SK-N-MC (cell line): ENCODE measurements at regions not wholly inside any gene's neighbourhood (a gene's known extent, or its start where the extent isn't known, plus 50 kb on each side); places are given as distances from the start of the nearest gene placed in this dataset.
A peak's percentile ranks its signal among the peaks of the same experiment; 100 is the strongest.

Experiments
- DNase-seq: peaks from one replicate; pipeline ENCODE4 v3.0.0-alpha.2; 2011; ENCODE audit warnings: low read depth, low spot score
- H3K27ac ChIP-seq: fragments of 200-600 bp; sonication (generic); 2 replicates; pipeline ENCODE4 v1.5.1; 2016; ENCODE audit warnings: mixed run types
- H3K36me3 ChIP-seq: fragments of 200-600 bp; sonication (generic); 2 replicates; pipeline ENCODE4 v1.6.1; 2017; ENCODE audit warnings: antibody characterized with exemption, low read length, mixed read lengths; ENCODE audit not compliant: insufficient read depth
- H3K4me3 ChIP-seq: fragments of 200-600 bp; sonication (generic); 2 replicates; pipeline ENCODE4 v1.5.1; 2016
- H3K9ac ChIP-seq: fragments of 200-600 bp; sonication (generic); 2 replicates; pipeline ENCODE4 v1.8.0; 2017; ENCODE audit warnings: mixed run types, mixed read lengths; ENCODE audit not compliant: insufficient read length
- H3K9me3 ChIP-seq: fragments of 200-600 bp; sonication (generic); 2 replicates; pipeline ENCODE4 v1.6.1; 2017; ENCODE audit warnings: low read depth, mild to moderate bottlenecking, antibody characterized with exemption, low read length, moderate library complexity, mixed read lengths
- EZH2 ChIP-seq: fragments of 200-600 bp; sonication (generic); IDR thresholded peaks from one replicate; pipeline ENCODE4 v1.6.1; 2017; ENCODE audit warnings: antibody characterized with exemption
- FOXP2 ChIP-seq: optimal IDR thresholded peaks from 2 replicates; pipeline ENCODE3; 2011; ENCODE audit warnings: mild to moderate bottlenecking, moderate library complexity; ENCODE audit not compliant: insufficient read depth; ENCODE audit errors: extremely low read length, control extremely low read depth
- POLR2AphosphoS5 ChIP-seq: IDR thresholded peaks from 2 replicates; pipeline ENCODE4 v1.6.1; 2012; ENCODE audit warnings: mild to moderate bottlenecking, low read depth, low read length, borderline replicate concordance

DNA sequence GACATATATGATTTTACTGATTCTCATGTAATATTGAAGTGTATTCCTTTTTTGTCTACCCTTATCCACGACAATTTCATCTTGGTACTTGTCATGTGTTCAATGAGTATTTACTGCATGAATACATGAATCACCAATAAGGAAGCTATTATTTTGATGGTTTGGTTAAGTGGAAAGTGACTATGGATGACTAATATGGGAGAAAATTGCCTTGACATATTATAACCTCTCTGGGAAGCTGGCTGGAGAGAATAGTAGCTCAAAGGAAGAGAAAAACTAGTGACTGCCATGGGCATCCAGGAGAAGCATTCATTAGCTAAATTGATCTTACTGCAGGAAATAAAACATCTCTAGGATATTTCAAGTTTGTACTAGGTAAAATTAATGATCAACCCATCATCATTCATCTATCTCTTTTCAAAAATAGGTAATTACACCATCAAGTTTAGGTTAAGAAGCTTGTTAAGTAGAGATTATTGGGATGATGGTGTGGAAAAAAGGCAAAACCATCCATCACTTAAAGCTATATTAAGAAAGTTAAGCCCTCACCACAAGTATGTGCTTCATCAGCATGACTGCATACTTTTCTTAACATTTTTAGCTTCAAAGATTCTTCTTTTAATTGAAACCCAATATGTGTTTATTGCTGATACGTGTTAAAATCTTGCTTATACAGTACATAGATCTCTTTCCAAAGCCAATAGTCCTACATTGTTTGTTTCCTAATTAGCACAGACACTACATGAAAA, 455.2 kb upstream of the ARPP21 start:
- DNase-seq, result no peak
- no peak overlapping the region for H3K4me3 ChIP-seq
- no peaks in the 10 kb centered on the region for H3K9me3 ChIP-seq
- peak overlapping the region; percentile 71 for H3K27ac ChIP-seq
- H3K9ac ChIP-seq, result no peak overlapping the region
- H3K36me3 ChIP-seq, result no peaks in the 10 kb centered on the region
- TF ChIP-seq EZH2, result no peak
- TF ChIP-seq POLR2AphosphoS5, result no peak
- no peak for TF ChIP-seq FOXP2

DNA sequence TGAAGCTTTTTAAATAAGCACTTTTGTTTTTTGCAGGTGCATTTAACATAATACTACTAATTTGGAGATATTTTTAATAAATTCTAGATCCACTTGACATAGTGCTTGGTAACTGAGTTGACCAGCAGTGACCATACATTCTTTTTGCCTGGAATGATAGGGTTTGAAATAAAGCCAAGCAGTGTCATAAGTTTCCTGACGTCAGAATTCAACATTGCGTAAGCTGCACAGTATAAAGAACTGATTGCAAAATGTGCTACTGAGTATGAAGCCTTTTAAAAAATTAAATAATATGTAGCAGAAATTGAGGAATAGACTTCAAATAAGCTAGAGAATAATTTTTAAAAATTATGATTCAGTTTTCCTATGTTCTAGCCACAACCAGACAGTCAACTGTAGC, 454.6 kb upstream of the ARPP21 start:
- Histone ChIP-seq H3K27ac (peak overlapping the region; percentile 71), H3K36me3 (no peaks in the 10 kb centered on the region), H3K9me3 (no peaks in the 10 kb centered on the region), H3K4me3 (no peak overlapping the region), H3K9ac (no peak overlapping the region)
- TF ChIP-seq EZH2, result no peak
- TF ChIP-seq FOXP2, result no peak
- TF ChIP-seq POLR2AphosphoS5, result no peak
- DNase-seq, result no peak

DNA sequence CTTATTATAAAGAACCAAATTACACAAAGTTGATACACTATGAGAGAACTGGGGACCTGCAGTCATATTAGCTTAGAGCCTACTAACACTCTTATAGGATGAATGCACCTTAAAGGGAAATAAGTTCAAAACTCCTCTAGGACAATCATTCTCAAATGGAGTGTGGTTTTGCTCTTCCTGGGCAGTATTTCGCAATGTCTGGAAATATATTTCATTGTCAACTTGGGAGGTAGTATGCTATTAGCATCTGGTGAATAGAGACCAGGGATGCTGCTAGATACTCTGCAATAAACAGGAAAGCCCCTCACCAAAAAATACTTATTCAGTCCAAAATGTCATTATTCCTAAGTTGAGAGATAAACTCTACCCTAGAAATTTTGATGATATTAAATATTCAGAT, 451.4 kb upstream of the ARPP21 start:
- DNase-seq, result no peak
- H3K27ac ChIP-seq, result no peak overlapping the region
- no peak overlapping the region for H3K4me3 ChIP-seq
- H3K9ac ChIP-seq, result no peak overlapping the region
- H3K9me3 ChIP-seq, result no peaks in the 10 kb centered on the region
- H3K36me3 ChIP-seq, result no peaks in the 10 kb centered on the region
- TF ChIP-seq EZH2 (no peak), FOXP2 (no peak), POLR2AphosphoS5 (no peak)

DNA sequence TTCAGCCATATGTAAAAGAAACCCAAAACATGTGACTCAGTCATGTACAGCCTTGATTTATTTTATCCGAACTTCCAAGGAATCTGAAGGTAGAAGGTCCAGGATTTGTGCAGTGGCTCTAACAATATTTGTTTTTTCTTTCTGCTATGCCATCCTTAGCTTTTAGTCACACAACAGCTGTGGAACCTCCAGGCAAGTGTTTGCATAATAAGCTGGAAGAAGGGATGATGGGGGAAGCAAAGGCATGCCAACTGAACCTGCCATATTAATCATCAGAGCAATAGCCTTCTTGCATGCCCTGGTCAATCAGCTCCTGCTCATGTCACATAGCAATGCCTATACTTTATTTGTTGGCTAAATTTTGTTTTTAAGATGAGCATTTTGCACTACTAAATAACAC, 444.7 kb upstream of the ARPP21 start:
- H3K4me3 ChIP-seq, result no peak overlapping the region
- H3K27ac ChIP-seq, result no peak overlapping the region
- TF ChIP-seq FOXP2 (no peak), POLR2AphosphoS5 (no peak), EZH2 (no peak)
- no peaks in the 10 kb centered on the region for H3K36me3 ChIP-seq
- no peaks in the 10 kb centered on the region for H3K9me3 ChIP-seq
- H3K9ac ChIP-seq, result no peak overlapping the region
- DNase-seq, result no peak

DNA sequence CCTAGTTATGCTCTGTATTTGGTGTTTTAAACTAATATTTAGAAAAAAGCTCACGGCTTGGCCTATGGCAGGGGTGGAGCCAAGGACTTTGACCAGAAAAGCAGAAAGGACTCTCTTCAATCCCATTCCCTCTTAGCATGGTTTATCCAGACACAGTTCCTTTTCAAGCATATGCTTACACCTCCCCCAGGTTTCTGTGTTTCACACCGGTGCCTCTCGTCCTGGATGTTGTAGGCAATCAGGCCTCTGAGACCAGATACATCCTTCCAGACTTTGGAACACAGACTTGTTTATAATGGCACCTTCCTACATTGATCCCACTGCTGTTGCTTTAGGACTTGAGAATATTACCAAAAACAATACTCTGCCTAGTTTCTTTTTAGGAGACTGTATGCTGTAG, 440.5 kb upstream of the ARPP21 start:
- no peak for DNase-seq
- TF ChIP-seq FOXP2 (no peak), POLR2AphosphoS5 (no peak), EZH2 (no peak)
- Histone ChIP-seq H3K27ac (no peak overlapping the region), H3K9ac (no peak overlapping the region), H3K36me3 (no peaks in the 10 kb centered on the region), H3K9me3 (no peaks in the 10 kb centered on the region), H3K4me3 (no peak overlapping the region)

DNA sequence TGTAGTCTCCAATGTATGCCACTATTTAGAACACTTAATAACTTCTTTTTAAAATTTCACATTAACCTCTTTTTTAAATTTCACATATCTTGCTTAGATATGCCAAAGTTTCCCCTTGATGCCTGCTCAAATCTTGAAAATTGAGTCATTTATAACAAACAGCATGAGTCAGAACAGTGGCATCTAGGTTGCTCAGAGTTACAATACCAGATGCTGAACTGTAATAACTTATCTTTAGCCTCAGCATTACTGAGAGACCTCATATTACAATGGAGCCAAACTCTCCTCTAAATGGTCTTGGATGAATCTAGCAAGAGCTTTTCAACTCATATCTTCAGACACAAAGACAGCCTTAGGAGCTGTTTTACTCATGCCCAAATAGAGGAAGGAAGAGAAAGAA, 439.3 kb upstream of the ARPP21 start:
- no peak for DNase-seq
- H3K27ac ChIP-seq, result no peak overlapping the region
- no peaks in the 10 kb centered on the region for H3K36me3 ChIP-seq
- no peak for TF ChIP-seq FOXP2
- TF ChIP-seq EZH2, result no peak
- TF ChIP-seq POLR2AphosphoS5, result no peak
- no peaks in the 10 kb centered on the region for H3K9me3 ChIP-seq
- H3K4me3 ChIP-seq, result no peak overlapping the region
- H3K9ac ChIP-seq, result no peak overlapping the region

DNA sequence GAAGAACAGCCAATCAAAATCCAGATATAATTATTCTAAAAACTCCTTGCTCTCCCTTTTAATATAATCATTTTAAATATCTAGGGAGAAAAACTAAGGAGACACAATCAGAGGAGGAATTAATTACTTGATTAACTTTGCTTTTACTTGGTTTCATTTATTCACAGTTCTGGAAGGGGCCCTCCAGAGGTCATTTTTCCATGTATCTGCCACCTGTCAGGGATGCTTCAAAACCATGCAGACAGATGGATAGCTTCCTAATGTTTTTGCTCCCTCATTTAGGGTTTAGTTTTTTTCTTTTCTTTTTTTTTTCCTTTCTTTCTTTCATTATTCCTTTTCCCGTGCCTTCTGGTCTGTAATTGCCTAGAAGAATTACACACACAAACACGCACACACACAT, 438.1 kb upstream of the ARPP21 start:
- no peaks in the 10 kb centered on the region for H3K36me3 ChIP-seq
- H3K4me3 ChIP-seq, result no peak overlapping the region
- no peak for DNase-seq
- no peak overlapping the region for H3K9ac ChIP-seq
- H3K9me3 ChIP-seq, result no peaks in the 10 kb centered on the region
- TF ChIP-seq FOXP2, result no peak
- no peak for TF ChIP-seq EZH2
- TF ChIP-seq POLR2AphosphoS5, result no peak
- no peak overlapping the region for H3K27ac ChIP-seq

DNA sequence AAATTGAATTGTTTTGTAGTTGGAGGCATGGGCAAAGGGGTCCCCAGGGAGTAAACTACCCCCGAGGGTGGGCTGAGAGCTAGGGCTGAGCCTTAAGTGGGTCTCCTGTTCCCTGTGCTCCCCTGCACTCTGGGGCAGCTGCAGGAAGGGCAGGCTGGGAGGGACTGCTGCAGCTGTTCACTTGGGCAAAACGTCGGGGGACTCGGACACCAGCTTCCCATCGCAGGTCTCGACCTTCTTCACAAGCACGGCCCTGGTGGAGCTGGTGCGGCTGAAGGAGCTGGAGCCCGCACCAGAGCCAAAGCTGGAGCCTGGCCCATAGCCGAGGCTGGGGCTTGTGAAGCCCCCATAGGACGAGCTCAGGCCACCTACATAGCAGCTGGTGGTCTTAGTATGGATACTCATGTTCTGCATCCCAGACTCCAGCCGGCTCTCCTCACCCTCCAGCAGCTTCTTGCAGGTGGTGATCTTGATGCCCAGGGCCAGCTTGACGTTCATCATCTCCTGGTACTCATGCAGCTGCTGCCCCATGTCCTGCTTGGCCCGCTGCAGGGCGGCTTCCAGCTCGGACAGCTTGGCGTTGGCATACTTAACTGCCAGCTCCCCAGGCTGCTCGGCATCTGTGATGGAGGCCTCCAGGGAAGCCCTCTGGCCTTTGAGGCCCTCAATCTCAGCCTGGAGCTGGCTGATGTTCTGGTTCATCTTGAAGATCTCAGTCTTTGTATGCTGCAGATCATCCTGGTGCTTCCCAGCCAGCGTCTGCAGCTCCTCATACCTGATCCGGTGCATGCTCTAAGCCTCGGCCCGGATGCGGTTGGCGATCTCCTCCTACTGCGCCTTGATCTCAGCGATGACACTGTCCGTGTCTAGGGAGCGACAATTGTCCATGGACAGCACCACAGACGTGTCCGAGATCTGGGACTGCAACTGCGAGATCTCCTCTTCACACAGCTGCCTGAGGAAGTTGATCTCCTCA, 423.5 kb upstream of the ARPP21 start:
- H3K9ac ChIP-seq, result no peak overlapping the region
- H3K4me3 ChIP-seq, result no peak overlapping the region
- H3K36me3 ChIP-seq, result no peaks in the 10 kb centered on the region
- no peak overlapping the region for H3K27ac ChIP-seq
- no peak for DNase-seq
- H3K9me3 ChIP-seq, result no peaks in the 10 kb centered on the region
- no peak for TF ChIP-seq EZH2
- no peak for TF ChIP-seq POLR2AphosphoS5
